IMR-90 (cell line): ENCODE measurements at regions not wholly inside any gene's neighbourhood (a gene's known extent, or its start where the extent isn't known, plus 50 kb on each side); places are given as distances from the start of the nearest gene placed in this dataset.

Experiments used
- ATAC-seq: fragments of 200-7000 bp; cut with Tn5 transposase; 2 replicates; pipeline ENCODE4 v1.9.1; 2020; ENCODE audit warnings: low read depth, mild to moderate bottlenecking, moderate library complexity
- BruUV-seq: library from RNA; stranded (reverse); fragments of 400-500 nt; replicated peaks from 2 replicates; lab custom pipeline; 2021; lab: Mats Ljungman, UMichigan
- CTCF ChIA-PET: fragments of 300-600 bp; formaldehyde crosslinking; extraction: SDS; loops from one replicate; lab custom pipeline; 2021; ENCODE audit warnings: antibody characterized with exemption; lab: Yijun Ruan, JAX
- POLR2A ChIA-PET: fragments of 300-600 bp; sonication (Branson Sonifier 250); formaldehyde crosslinking; loops from one replicate; lab custom pipeline; 2022; ENCODE audit warnings: antibody characterized with exemption; ENCODE audit not compliant: unreplicated experiment; lab: Charles Lee
- DNase-seq: peaks from one replicate; pipeline ENCODE4 v3.0.0; 2013
- H2AFZ ChIP-seq: replicated peaks from 2 replicates; pipeline ENCODE3; 2013; ENCODE audit warnings: low read length, mild to moderate bottlenecking; ENCODE audit not compliant: poor library complexity
- H2AK5ac ChIP-seq: 2 replicates; pipeline ENCODE4 v1.6.1; 2013; ENCODE audit warnings: low read depth, low read length, inconsistent platforms
- H2AK9ac ChIP-seq: replicated peaks from 2 replicates; pipeline ENCODE3; 2013; ENCODE audit warnings: mild to moderate bottlenecking, low read depth, low read length, moderate library complexity; ENCODE audit not compliant: poor library complexity
- H2BK120ac ChIP-seq: 2 replicates; pipeline ENCODE4 v1.6.1; 2013; ENCODE audit warnings: low read depth, low read length, inconsistent platforms
- H2BK15ac ChIP-seq: 3 replicates; pipeline ENCODE4 v1.6.1; 2013; ENCODE audit warnings: low read depth, low read length, inconsistent platforms
- H2BK20ac ChIP-seq: 2 replicates; pipeline ENCODE4 v1.6.1; 2013; ENCODE audit warnings: low read depth, mild to moderate bottlenecking, inconsistent platforms, low read length, moderate library complexity
- H2BK5ac ChIP-seq: 2 replicates; pipeline ENCODE4 v1.6.1; 2013; ENCODE audit warnings: mild to moderate bottlenecking, low read depth, low read length, inconsistent platforms; ENCODE audit not compliant: poor library complexity, severe bottlenecking
- H3K14ac ChIP-seq: replicated peaks from 2 replicates; pipeline ENCODE4 v1.6.1; 2013; ENCODE audit warnings: low read depth, low read length, inconsistent platforms
- H3K18ac ChIP-seq: 2 replicates; pipeline ENCODE4 v1.6.1; 2013; ENCODE audit warnings: low read depth, low read length, control low read depth
- H3K23ac ChIP-seq: 2 replicates; pipeline ENCODE4 v1.6.1; 2013; ENCODE audit warnings: low read depth, low read length, inconsistent platforms
- H3K27ac ChIP-seq: 2 replicates; pipeline ENCODE4 v1.5.1; 2013; ENCODE audit warnings: mild to moderate bottlenecking, control low read depth, low read length; ENCODE audit not compliant: insufficient read depth
- H3K27me3 ChIP-seq: 2 replicates; pipeline ENCODE4 v1.6.1; 2013; ENCODE audit warnings: low read length; ENCODE audit not compliant: control insufficient read depth, insufficient read depth
- H3K36me3 ChIP-seq: 2 replicates; pipeline ENCODE4 v1.6.1; 2013; ENCODE audit warnings: low read length, mixed read lengths; ENCODE audit not compliant: control insufficient read depth, insufficient read depth
- H3K4ac ChIP-seq: 2 replicates; pipeline ENCODE4 v1.6.1; 2013; ENCODE audit warnings: low read depth, low read length, inconsistent platforms
- H3K4me1 ChIP-seq: 2 replicates; pipeline ENCODE4 v1.6.1; 2013; ENCODE audit warnings: low read length, mixed read lengths; ENCODE audit not compliant: control insufficient read depth, insufficient read depth
- H3K4me2 ChIP-seq: 2 replicates; pipeline ENCODE4 v1.6.1; 2013; ENCODE audit warnings: low read depth, mild to moderate bottlenecking, control low read depth, low read length, moderate library complexity
- H3K4me3 ChIP-seq: 2 replicates; pipeline ENCODE4 v1.5.1; 2013; ENCODE audit warnings: low read depth, mild to moderate bottlenecking, control low read depth, low read length, moderate library complexity; ENCODE audit not compliant: insufficient read depth
- H3K56ac ChIP-seq: 2 replicates; pipeline ENCODE4 v1.6.1; 2013; ENCODE audit warnings: low read length, inconsistent platforms; ENCODE audit not compliant: insufficient read depth; ENCODE audit errors: extremely low read depth
- H3K79me1 ChIP-seq, 2 experiments: 2 replicates each; pipeline ENCODE4 v1.6.1; 2013; ENCODE audit warnings: low read length in 2 of 2, inconsistent platforms in 1 of 2, low read depth in 1 of 2
- H3K9ac ChIP-seq: 2 replicates; pipeline ENCODE4 v1.6.1; 2013; ENCODE audit warnings: low read depth, low read length, control low read depth
- H3K9me1 ChIP-seq: 2 replicates; pipeline ENCODE4 v1.6.1; 2013; ENCODE audit warnings: low read length, inconsistent platforms; ENCODE audit not compliant: insufficient read depth
- H3K9me3 ChIP-seq: 2 replicates; pipeline ENCODE4 v1.6.1; 2013; ENCODE audit warnings: low read length; ENCODE audit not compliant: control insufficient read depth, insufficient read depth
- H4K20me1 ChIP-seq: 2 replicates; pipeline ENCODE4 v1.6.1; 2013; ENCODE audit warnings: low read length, inconsistent platforms; ENCODE audit not compliant: insufficient read depth
- H4K5ac ChIP-seq: 2 replicates; pipeline ENCODE4 v1.6.1; 2013; ENCODE audit warnings: mild to moderate bottlenecking, low read depth, low read length, control low read depth
- H4K8ac ChIP-seq, 2 experiments: 2 replicates each; pipeline ENCODE4 v1.6.1; 2013; ENCODE audit warnings: low read depth in 2 of 2, low read length in 2 of 2, control low read depth in 1 of 2, inconsistent platforms in 1 of 2
- H4K91ac ChIP-seq: 2 replicates; pipeline ENCODE4 v1.6.1; 2013; ENCODE audit warnings: low read depth, low read length, inconsistent platforms; ENCODE audit not compliant: insufficient read depth
- CEBPB ChIP-seq: IDR thresholded peaks from 2 replicates; pipeline ENCODE4 v1.6.1; 2012; ENCODE audit warnings: low read depth, low read length, improper control_type of control experiment
- MAFK ChIP-seq: IDR thresholded peaks from 2 replicates; pipeline ENCODE4 v1.6.1; 2012; ENCODE audit warnings: low read depth, low read length, improper control_type of control experiment
- RCOR1 ChIP-seq: IDR thresholded peaks from 2 replicates; pipeline ENCODE4 v1.6.1; 2012; ENCODE audit warnings: mild to moderate bottlenecking, low read length, improper control_type of control experiment; ENCODE audit not compliant: insufficient replicate concordance
- RFX5 ChIP-seq: IDR thresholded peaks from 2 replicates; pipeline ENCODE4 v1.8.0; 2012; ENCODE audit warnings: low read depth, mild to moderate bottlenecking, low read length, moderate library complexity
- WGBS, 2 experiments: methylation state at CpG; one replicate each; pipeline versions ENCODE4 v1.1.5 to v1.1.7; 2013; ENCODE audit warnings: missing lambda C conversion rate in 2 of 2; ENCODE audit not compliant: insufficient read length in 1 of 2; ENCODE audit errors: extremely low coverage in 2 of 2; 5-methylcytosine and 5-hydroxymethylcytosine counted together
- dilution Hi-C: fragments of 300-500 bp; cut with HindIII; formaldehyde crosslinking; loops from one replicate; pipeline ENCODE4 v1.14.3; 2018; ENCODE audit warnings: low sequenced_read_pairs; ENCODE audit not compliant: unreplicated experiment
- in situ Hi-C: fragments of 300-500 bp; cut with MboI; formaldehyde crosslinking; loops from 3 replicates; pipeline ENCODE4 v1.14.3; 2019; ENCODE audit warnings: low sequenced_read_pairs, inconsistent platforms, mixed read lengths
- intact Hi-C: fragments of 100-400 bp; cut with micrococcal nuclease; formaldehyde crosslinking; loops from 2 replicates; pipeline ENCODE4 v1.10.0; 2022
- TF ChIP-seq, protein P1 (sequence below): conservative IDR thresholded peaks from 2 replicates; pipeline ENCODE4 v1.5.1; 2012; ENCODE audit warnings: mild to moderate bottlenecking, low read depth, low read length, improper control_type of control experiment

- TF ChIP-seq, protein P1, sequence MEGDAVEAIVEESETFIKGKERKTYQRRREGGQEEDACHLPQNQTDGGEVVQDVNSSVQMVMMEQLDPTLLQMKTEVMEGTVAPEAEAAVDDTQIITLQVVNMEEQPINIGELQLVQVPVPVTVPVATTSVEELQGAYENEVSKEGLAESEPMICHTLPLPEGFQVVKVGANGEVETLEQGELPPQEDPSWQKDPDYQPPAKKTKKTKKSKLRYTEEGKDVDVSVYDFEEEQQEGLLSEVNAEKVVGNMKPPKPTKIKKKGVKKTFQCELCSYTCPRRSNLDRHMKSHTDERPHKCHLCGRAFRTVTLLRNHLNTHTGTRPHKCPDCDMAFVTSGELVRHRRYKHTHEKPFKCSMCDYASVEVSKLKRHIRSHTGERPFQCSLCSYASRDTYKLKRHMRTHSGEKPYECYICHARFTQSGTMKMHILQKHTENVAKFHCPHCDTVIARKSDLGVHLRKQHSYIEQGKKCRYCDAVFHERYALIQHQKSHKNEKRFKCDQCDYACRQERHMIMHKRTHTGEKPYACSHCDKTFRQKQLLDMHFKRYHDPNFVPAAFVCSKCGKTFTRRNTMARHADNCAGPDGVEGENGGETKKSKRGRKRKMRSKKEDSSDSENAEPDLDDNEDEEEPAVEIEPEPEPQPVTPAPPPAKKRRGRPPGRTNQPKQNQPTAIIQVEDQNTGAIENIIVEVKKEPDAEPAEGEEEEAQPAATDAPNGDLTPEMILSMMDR, result peak; percentile 19; the same call in 1 of the 2 replicates
Measured at GRCh38 chr5:149439899-149440542, 60.9 kb upstream of the IL17B start (continued).

GRCh38 chr5:149438711-149439132 lies 59.6 kb upstream of the IL17B start:
- no CpG with 5 or more reads among the region's 1 CpG for WGBS, 2 experiments
- no peak overlapping the region for H3K18ac ChIP-seq
- no peak overlapping the region for H2BK120ac ChIP-seq
- peaks cover 13% of the 10 kb centered on the region for H3K4me1 ChIP-seq
- peaks cover 10% of the 10 kb centered on the region for H4K20me1 ChIP-seq
- no peak overlapping the region for H3K56ac ChIP-seq
- H3K4ac ChIP-seq, result 0 out of 2 replicates have a peak overlapping the region, but pooled peaks have one; percentile 13
- ChIA-PET POLR2A (no interaction called here), CTCF (interaction anchor here (1.4 kb wide), 1 partner anchor 180 kb away, joined by 3 read pairs; no protein-coding TSS in a partner anchor)
- H3K14ac ChIP-seq, result no peak overlapping the region
- H3K27ac ChIP-seq, result no peak overlapping the region
- H4K91ac ChIP-seq, result no peak overlapping the region
- peak overlapping the region; percentile 39; the same call in 1 of the 2 replicates for H2BK20ac ChIP-seq
- peaks cover 6 to 12% of the 10 kb centered on the region in 2 experiments; a peak in 3 of 4 replicates for H3K79me1 ChIP-seq
- H2AFZ ChIP-seq, result no peak overlapping the region
- H2BK15ac ChIP-seq, result no peak overlapping the region
- no peak overlapping the region; a peak in 1 of 4 replicates for H4K8ac ChIP-seq
- TF ChIP-seq CEBPB (peak; percentile 37; the same call in 1 of the 2 replicates), RCOR1 (no peak), MAFK (peak; percentile 97), RFX5 (no peak)
- no peak overlapping the region for H4K5ac ChIP-seq
- H3K9ac ChIP-seq, result no peak overlapping the region
- no peak overlapping the region for H3K4me3 ChIP-seq
- no peak overlapping the region for H3K23ac ChIP-seq
- DNase-seq (peak; percentile 81), ATAC-seq (no peak)
- no peaks in the 10 kb centered on the region for H3K9me3 ChIP-seq
- no peak overlapping the region for H3K4me2 ChIP-seq
- H3K27me3 ChIP-seq, result no peaks in the 10 kb centered on the region
- H2BK5ac ChIP-seq, result no peak overlapping the region
- dilution Hi-C loops (no loop called here), intact Hi-C loops (no loop called here), in situ Hi-C loops (loop anchor here (5.0 kb wide), 1 partner anchor 124 kb away; no protein-coding TSS in a partner anchor)
- BruUV-seq, result no TSS peak
- no peak overlapping the region for H2AK5ac ChIP-seq
- H3K36me3 ChIP-seq, result no peaks in the 10 kb centered on the region
- peaks cover 8% of the 10 kb centered on the region for H3K9me1 ChIP-seq
- H2AK9ac ChIP-seq, result peak overlapping the region; percentile 69
